GM12891 (cell line): ENCODE measurements at regions not wholly inside any gene's neighbourhood (a gene's known extent, or its start where the extent isn't known, plus 50 kb on each side); places are given as distances from the start of the nearest gene placed in this dataset.

ENCODE experiments used
- DNase-seq: peaks from one replicate; pipeline ENCODE4 v3.0.0; 2011; ENCODE audit warnings: low spot score; ENCODE audit not compliant: insufficient read length
- FAIRE-seq: peaks from 2 replicates; lab custom pipeline; 2011; peaks lifted over from hg19 to GRCh38; lab: Jason Lieb, UNC
- PAX5 ChIP-seq: IDR thresholded peaks from 2 replicates; pipeline ENCODE4 v1.6.1; 2011; ENCODE audit warnings: low read length, moderate library complexity, mild to moderate bottlenecking; ENCODE audit not compliant: insufficient read depth, severe bottlenecking
- POLR2A ChIP-seq: IDR thresholded peaks from 2 replicates; pipeline ENCODE4 v1.6.1; 2011; ENCODE audit warnings: low read depth, low read length, control low read depth
- POLR2AphosphoS5 ChIP-seq: IDR thresholded peaks from 2 replicates; pipeline ENCODE4 v1.6.1; 2011; ENCODE audit warnings: low read depth, low read length, control low read depth
- POU2F2 ChIP-seq: IDR thresholded peaks from 2 replicates; pipeline ENCODE4 v1.6.1; 2011; ENCODE audit warnings: low read depth, mild to moderate bottlenecking, control low read depth, low read length, moderate library complexity
- SPI1 ChIP-seq: IDR thresholded peaks from 2 replicates; pipeline ENCODE4 v1.6.1; 2011; ENCODE audit warnings: low read depth, low read length, control low read depth
- TAF1 ChIP-seq: IDR thresholded peaks from 2 replicates; pipeline ENCODE4 v1.6.1; 2011; ENCODE audit warnings: low read depth, low read length, control low read depth

DNA sequence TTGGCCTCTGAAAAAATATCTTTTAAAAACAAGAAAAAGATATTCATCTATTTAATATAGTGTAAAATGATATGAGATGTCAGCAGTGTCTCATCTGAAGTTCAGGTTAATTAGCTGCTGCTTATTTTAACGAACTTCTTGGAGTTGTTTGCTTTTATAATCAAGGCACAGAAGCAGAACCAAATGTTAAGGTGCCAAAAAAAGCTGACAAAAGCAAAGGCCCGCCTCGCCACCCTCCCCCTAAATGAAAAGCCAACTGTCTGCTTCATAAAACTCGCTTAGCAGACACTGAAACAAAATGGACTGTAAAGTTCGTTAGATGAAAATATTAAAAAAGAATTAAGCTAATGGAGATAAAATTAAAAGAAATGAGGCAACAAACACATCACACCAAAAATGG lies 562.6 kb downstream of the ZEB2 start:
- no peak for FAIRE-seq
- TF ChIP-seq POLR2A (no peak), PAX5 (no peak), POU2F2 (no peak), TAF1 (no peak), SPI1 (no peak), POLR2AphosphoS5 (no peak)
- no peak for DNase-seq

DNA sequence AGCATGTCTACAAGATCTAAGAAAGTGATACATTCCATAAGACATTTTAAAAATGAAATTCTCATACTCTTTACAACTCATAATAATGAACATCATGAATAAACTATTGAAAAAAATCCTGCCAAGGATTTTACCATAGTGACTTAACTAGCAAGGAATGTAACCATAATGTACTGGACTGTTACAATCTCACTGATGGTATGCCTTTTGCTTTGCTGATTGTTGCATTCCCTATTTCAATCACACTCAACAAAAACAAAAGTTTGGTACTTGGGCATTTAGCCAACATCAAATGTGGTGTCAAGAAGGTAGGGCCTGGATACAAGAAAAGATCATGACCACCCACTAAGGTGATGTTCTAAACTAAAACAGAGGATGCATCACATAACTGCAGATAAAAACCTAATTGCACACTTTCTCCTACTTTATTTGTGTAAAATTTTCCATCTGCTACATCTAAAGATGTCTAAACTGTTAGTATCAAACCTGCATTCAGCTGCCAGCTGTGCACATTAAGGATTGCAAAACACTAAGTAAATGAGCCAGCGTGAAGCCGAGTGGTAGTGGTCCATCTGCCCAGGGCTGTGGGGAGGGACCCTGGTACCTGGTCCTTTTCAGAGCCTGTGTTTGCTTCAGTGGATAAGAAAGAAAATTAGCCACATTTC lies 564.4 kb downstream of the ZEB2 start:
- FAIRE-seq (no peak), DNase-seq (no peak)
- no peak for TF ChIP-seq POLR2A
- no peak for TF ChIP-seq SPI1
- no peak for TF ChIP-seq POLR2AphosphoS5
- TF ChIP-seq PAX5, result no peak
- TF ChIP-seq TAF1, result no peak

DNA sequence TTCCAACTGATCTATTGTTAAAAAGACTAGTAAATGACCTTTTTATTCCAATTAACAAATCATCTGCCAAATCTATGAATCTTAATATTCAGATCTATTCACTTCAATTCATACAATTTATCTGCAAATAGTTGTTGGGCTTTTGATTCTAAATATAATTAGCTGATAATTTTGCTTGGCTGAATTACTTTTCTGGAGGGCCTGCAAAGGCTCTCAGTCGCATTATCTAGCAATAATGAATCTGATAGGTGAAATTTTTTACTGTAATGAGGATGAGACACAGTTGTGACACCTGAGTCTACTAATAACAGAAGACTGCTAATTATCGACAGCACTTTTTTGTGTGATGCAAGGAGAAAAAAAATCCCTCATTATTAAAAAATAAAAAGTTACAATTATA lies 565.1 kb downstream of the ZEB2 start:
- TF ChIP-seq POLR2A (no peak), POLR2AphosphoS5 (no peak), POU2F2 (no peak), PAX5 (no peak), SPI1 (no peak), TAF1 (no peak)
- FAIRE-seq (no peak), DNase-seq (no peak)

- no peak for TF ChIP-seq POU2F2
- TF ChIP-seq SPI1, result no peak
- no peak for TF ChIP-seq TAF1
- no peak for TF ChIP-seq POLR2AphosphoS5
- TF ChIP-seq POLR2A, result no peak
- no peak for TF ChIP-seq PAX5
- FAIRE-seq (no peak), DNase-seq (no peak)
These were observed 565.7 kb downstream of the ZEB2 start for GRCh38 chr2:143954186-143954585.

GRCh38 chr2:143953451-143954030 lies 566.4 kb downstream of the ZEB2 start:
- DNase-seq, result no peak
- no peak for FAIRE-seq
- no peak for TF ChIP-seq PAX5
- no peak for TF ChIP-seq POU2F2

- no peak for DNase-seq
- TF ChIP-seq POU2F2, result no peak
- no peak for TF ChIP-seq SPI1
- no peak for TF ChIP-seq TAF1
- no peak for TF ChIP-seq POLR2A
- no peak for TF ChIP-seq PAX5
- no peak for TF ChIP-seq POLR2AphosphoS5
- no peak for FAIRE-seq
These were observed 567.4 kb downstream of the ZEB2 start for GRCh38 chr2:143952536-143952935.

- TF ChIP-seq PAX5 (no peak), POLR2A (no peak), SPI1 (no peak), TAF1 (no peak), POU2F2 (no peak), POLR2AphosphoS5 (no peak)
- FAIRE-seq (no peak), DNase-seq (no peak)
These were observed 569.2 kb downstream of the ZEB2 start for GRCh38 chr2:143950704-143951103.

DNA sequence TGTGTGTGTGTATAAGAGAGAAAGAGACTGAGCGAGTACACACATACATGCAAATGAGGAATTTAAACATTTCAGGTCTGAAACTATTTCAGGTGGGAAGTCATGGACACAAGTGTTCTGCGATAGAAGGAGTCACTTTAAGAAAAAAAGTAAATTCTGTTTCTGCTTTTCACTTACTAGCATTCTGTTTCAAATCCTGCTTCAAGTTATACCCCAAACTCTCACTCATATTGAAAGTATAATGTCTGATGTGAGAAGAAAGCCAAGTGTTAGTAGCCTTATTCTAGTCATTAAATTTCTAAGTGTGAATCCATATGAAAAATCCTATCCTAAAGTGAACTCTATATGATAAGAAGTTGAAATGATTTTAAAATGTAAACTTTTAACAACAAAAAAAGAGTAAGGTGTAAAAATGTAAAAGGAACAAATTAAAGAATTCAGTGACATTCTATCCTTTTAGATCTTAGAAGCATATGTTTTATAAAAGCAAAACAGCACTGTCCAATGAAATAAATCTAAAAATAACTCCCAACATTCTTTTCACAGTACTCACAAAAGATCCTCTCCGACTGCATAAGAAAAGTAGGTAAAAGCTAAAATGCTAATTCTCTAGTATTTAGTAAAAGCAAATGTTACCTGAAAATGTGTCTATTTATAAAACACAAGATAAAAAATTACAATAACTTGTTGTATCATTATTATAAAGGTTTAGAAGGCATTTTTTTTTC lies 570.6 kb downstream of the ZEB2 start:
- no peak for FAIRE-seq

DNA sequence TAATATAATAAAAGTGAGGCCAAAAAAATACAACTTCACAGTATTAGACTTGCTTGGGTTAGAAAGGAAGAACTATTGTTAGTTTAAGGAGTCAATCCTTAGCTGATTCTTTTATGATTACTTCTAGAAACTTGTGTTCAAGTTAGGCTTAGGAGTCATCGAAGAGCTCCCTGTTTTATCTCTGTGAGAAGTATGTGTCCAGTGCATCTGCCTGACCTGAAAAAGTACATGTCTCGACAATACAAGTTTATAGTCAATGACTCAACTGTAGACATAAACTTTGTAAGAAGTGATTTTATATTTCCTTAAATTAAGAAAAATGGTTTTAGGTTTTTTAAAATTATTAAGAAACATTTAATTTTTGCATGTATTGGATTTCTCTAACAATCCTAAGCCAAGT lies 571.2 kb downstream of the ZEB2 start:
- no peak for TF ChIP-seq PAX5
- TF ChIP-seq POLR2A, result no peak
- TF ChIP-seq POU2F2, result no peak
- TF ChIP-seq POLR2AphosphoS5, result no peak
- TF ChIP-seq SPI1, result no peak
- TF ChIP-seq TAF1, result no peak
- FAIRE-seq, result no peak
- DNase-seq, result no peak

More for the DNA sequence above, 570.6 kb downstream of the ZEB2 start:
- no peak for DNase-seq
- TF ChIP-seq TAF1, result no peak
